Psoas muscle (tissue), 7 donors: ENCODE measurements at regions not wholly inside any gene's neighbourhood (a gene's known extent, or its start where the extent isn't known, plus 50 kb on each side); places are given as distances from the start of the nearest gene placed in this dataset.

Source experiments
- ATAC-seq, 4 donors: fragments of 200-7000 bp; cut with Tn5 transposase; one replicate each; pipeline ENCODE4 v1.9.1; 2020; ENCODE audit warnings: moderate library complexity in 3 of 4, mild to moderate bottlenecking in 2 of 4
- DNase-seq, 2 donors: peaks; one replicate each; pipeline ENCODE4 v3.0.0-alpha.2; 2020
- H3K27ac ChIP-seq: fragments of 200-600 bp; one replicate; pipeline ENCODE4 v1.8.0; 2022
- H3K27me3 ChIP-seq, 3 donors: fragments of 200-600 bp in 1 of 3; one replicate each; pipeline versions ENCODE4 v1.6.1 to v1.8.0; 2013 to 2022; ENCODE audit warnings: low read length in 2 of 3, mild to moderate bottlenecking in 2 of 3, moderate library complexity in 1 of 3; ENCODE audit not compliant: insufficient read depth in 3 of 3
- H3K36me3 ChIP-seq, 2 donors: fragments of 200-600 bp in 1 of 2; one replicate each; pipeline versions ENCODE4 v1.6.1 to v1.8.0; 2013 to 2022; ENCODE audit warnings: low read depth in 1 of 2, mild to moderate bottlenecking in 1 of 2, moderate library complexity in 1 of 2; ENCODE audit not compliant: insufficient read depth in 1 of 2
- H3K4me1 ChIP-seq: fragments of 200-600 bp; one replicate; pipeline ENCODE4 v1.8.0; 2022
- H3K4me3 ChIP-seq: fragments of 200-600 bp; one replicate; pipeline ENCODE4 v1.8.0; 2022; ENCODE audit warnings: mild to moderate bottlenecking
- H3K9me3 ChIP-seq: fragments of 200-600 bp; one replicate; pipeline ENCODE4 v1.8.0; 2022
- WGBS, 3 donors: extraction: QIAGEN DNeasy Blood & Tissue Kit; methylation state at CpG; one replicate each; pipeline versions ENCODE4 v1.1.6 to v1.1.7; 2013; 5-methylcytosine and 5-hydroxymethylcytosine counted together
- intact Hi-C, 2 donors: fragments of 100-400 bp; cut with DNase I; formaldehyde crosslinking; loops; one replicate each; pipeline versions ENCODE4 v1.11.0 to v1.14.2; 2022
- TF ChIP-seq, protein P1 (sequence below): fragments of 200-600 bp; IDR thresholded peaks from one replicate; pipeline ENCODE4 v1.8.0; 2022; ENCODE audit warnings: antibody characterized with exemption
- donor health status: healthy with polysubstance abuse.
- donor health status: DM: no; HTN: no; CAD: no; lungs with moderate emphysema.
- donor health status: Bipolar disorder and iron deficiency.
- donor health status: healthy.
- donor health status: DM: yes; HTN: yes; CAD: no.
- donor health status: DM: no; HTN: no; CAD: no.
- donor health status: DM: yes; HTN: yes; CAD: no.

DNA sequence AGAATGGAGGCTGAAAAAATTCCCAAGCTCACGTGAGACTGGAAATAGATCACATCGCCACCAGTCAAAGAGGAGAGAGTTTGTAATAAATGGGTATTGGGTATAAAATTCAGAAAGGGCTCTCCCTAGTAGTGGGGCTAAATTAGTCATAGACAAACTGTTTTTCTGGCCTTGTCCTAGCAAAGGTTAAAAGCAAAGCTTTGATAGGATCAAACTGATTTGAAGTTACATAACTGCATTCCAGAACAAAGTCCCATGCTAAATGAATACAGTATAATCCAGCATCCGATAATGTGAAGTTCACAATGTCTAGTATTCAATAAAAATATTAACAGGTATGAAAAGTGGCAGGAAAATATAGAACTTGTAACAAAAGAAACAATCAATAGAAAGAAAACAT lies 149.8 kb upstream of the ATXN1 start:
- TF ChIP-seq, protein P1, sequence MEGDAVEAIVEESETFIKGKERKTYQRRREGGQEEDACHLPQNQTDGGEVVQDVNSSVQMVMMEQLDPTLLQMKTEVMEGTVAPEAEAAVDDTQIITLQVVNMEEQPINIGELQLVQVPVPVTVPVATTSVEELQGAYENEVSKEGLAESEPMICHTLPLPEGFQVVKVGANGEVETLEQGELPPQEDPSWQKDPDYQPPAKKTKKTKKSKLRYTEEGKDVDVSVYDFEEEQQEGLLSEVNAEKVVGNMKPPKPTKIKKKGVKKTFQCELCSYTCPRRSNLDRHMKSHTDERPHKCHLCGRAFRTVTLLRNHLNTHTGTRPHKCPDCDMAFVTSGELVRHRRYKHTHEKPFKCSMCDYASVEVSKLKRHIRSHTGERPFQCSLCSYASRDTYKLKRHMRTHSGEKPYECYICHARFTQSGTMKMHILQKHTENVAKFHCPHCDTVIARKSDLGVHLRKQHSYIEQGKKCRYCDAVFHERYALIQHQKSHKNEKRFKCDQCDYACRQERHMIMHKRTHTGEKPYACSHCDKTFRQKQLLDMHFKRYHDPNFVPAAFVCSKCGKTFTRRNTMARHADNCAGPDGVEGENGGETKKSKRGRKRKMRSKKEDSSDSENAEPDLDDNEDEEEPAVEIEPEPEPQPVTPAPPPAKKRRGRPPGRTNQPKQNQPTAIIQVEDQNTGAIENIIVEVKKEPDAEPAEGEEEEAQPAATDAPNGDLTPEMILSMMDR = no peak
- 79 to 91% (median 84%) methylated on average over 3 of the region's 3 CpGs for WGBS, 3 donors
- ATAC-seq (no peak), DNase-seq (no peak)
- Histone ChIP-seq H3K36me3 (no peaks in the 10 kb centered on the region), H3K27me3 (peaks cover 0 to 3% (median 0%) of the 10 kb centered on the region in 3 donors), H3K4me3 (no peak overlapping the region), H3K4me1 (no peaks in the 10 kb centered on the region), H3K9me3 (no peaks in the 10 kb centered on the region), H3K27ac (no peak overlapping the region)
- intact Hi-C loops = loop anchor here in 1 of 2 donors (5.0 kb wide), 1 partner anchor 54 kb away; no protein-coding TSS in a partner anchor

DNA sequence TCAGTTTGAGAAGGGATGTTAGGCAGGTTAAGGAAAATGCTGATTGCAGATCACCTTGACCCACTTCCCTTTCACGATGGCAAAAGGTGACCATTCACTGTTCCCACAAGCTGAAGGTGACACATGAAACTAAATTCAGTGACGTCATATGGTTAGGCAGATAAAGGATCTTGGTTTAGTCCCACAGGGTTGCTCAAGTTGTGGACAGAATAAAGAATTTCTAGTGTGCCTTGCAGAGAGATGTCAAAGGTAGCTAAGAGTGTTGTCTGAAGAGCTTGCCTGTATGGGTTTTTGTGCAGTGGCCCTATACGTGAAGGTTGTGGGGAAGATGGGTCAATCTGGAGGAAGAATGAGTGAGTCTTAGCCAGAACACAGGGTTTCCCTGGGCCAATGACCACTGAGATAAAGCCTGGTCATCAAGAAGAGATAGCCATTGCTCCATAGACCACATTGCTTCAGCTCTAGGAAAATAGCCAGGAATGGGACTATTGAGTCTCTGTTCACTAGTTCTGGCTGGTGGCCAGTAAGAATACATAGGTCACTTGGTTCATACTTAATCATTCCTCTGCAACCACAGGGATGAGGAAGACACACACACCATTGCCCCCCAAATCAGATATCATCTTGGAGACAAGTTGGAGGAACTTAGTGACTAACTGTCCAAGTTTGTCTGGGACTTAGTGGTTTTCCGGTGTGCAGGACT lies 148.5 kb upstream of the ATXN1 start:
- TF ChIP-seq, protein P1 = no peak
- DNase-seq = no peak
- Histone ChIP-seq H3K4me1 (no peaks in the 10 kb centered on the region), H3K27me3 (peaks cover 0 to 3% (median 0%) of the 10 kb centered on the region in 3 donors), H3K36me3 (no peaks in the 10 kb centered on the region), H3K9me3 (no peaks in the 10 kb centered on the region), H3K4me3 (no peak overlapping the region), H3K27ac (no peak overlapping the region)
- ATAC-seq = no peak
- 83 to 91% (median 85%) methylated on average over 4 of the region's 4 CpGs for WGBS, 3 donors
- intact Hi-C loops = loop anchor here in 1 of 2 donors (5.0 kb wide), 1 partner anchor 53 kb away; no protein-coding TSS in a partner anchor

DNA sequence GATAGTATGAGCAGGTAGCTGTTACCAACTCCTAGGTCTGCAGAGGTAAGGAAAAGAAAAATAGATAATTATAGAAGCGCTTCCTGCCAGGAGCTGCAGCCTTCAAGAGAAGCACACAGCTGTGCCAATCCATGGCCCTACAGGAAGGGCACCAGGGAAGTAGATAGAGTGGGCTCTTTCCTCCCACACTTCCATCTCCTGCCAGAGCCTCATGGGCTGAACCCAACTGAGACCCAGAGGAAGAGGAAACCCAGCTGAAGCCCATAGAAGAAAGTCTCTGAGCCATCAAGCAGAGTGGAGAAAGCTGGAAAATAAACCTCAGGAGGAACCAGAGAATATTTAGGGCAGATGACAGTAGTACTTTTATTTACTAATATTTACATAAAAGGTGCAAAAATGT lies 146.7 kb upstream of the ATXN1 start:
- H3K27ac ChIP-seq = no peak overlapping the region
- no peaks in the 10 kb centered on the region for H3K9me3 ChIP-seq
- intact Hi-C loops = no loop called here
- H3K36me3 ChIP-seq = no peaks in the 10 kb centered on the region
- ATAC-seq (no peak), DNase-seq (no peak)
- TF ChIP-seq, protein P1 = no peak
- 100% methylated on average over 1 of the region's 1 CpG for WGBS, 3 donors
- peaks cover 14% of the 10 kb centered on the region for H3K4me1 ChIP-seq
- peaks cover 0 to 3% (median 0%) of the 10 kb centered on the region in 3 donors for H3K27me3 ChIP-seq
- H3K4me3 ChIP-seq = no peak overlapping the region

DNA sequence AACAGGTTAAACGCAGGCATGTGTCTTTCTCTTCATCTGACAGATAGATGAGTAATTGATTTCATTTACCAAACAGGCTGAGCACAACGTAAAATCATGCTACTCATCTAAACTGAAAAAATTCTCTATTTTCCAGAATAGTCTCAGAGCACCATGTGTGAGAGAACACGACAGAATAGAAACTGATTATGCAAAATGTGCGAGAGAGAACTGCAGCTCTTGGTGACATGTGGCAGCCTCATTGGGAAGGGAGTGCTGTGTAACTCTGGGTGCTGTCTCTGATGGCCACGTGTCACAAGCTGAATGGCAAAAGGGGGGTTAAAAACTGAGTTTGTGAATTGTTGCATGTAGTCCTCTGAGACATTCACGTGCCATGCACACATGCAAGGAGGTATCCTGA lies 143.7 kb upstream of the ATXN1 start:
- DNase-seq = no peak
- no peak for ATAC-seq
- Histone ChIP-seq H3K36me3 (no peaks in the 10 kb centered on the region), H3K4me1 (peaks cover 14% of the 10 kb centered on the region), H3K9me3 (no peaks in the 10 kb centered on the region), H3K27me3 (peaks cover 0 to 3% (median 0%) of the 10 kb centered on the region in 3 donors), H3K27ac (no peak overlapping the region), H3K4me3 (no peak overlapping the region)
- TF ChIP-seq, protein P1 = no peak
- 83 to 85% (median 84%) methylated on average over 6 of the region's 6 CpGs for WGBS, 3 donors
- intact Hi-C loops = no loop called here
